Left renal cortex interstitium (tissue), 4 donors: ENCODE measurements at regions not wholly inside any gene's neighbourhood (a gene's known extent, or its start where the extent isn't known, plus 50 kb on each side); places are given as distances from the start of the nearest gene placed in this dataset.
A peak's percentile ranks its signal among the peaks of the same experiment; 100 is the strongest.

Source experiments
- DNase-seq, 4 donors: peaks; one replicate each; pipeline ENCODE4 v3.0.0-alpha.2; 2013; ENCODE audit warnings: low read depth in 4 of 4, low spot score in 2 of 4, missing footprints in 1 of 4

GRCh38 chr16:62615526-62615925, 579.3 kb upstream of the CDH8 start:
- no peak for DNase-seq

GRCh38 chr16:62610291-62610690, 574.1 kb upstream of the CDH8 start:
- DNase-seq: no peak

- no peak for DNase-seq
Measured at GRCh38 chr16:62602790-62603189, 566.6 kb upstream of the CDH8 start.

- no peak for DNase-seq
Measured at GRCh38 chr16:62597875-62598274, 561.6 kb upstream of the CDH8 start.

- DNase-seq: no peak
Measured at GRCh38 chr16:62596584-62596983, 560.3 kb upstream of the CDH8 start.

- peak in 1 of 4 donors; percentile 4 for DNase-seq
Measured at GRCh38 chr16:62596125-62596524, 559.9 kb upstream of the CDH8 start.

GRCh38 chr16:62586128-62586862, 550.1 kb upstream of the CDH8 start:
- no peak for DNase-seq

- no peak for DNase-seq
Measured at GRCh38 chr16:62585041-62585545, 548.9 kb upstream of the CDH8 start.

GRCh38 chr16:62583414-62583813, 547.2 kb upstream of the CDH8 start:
- no peak for DNase-seq

GRCh38 chr16:62573466-62573865, 537.2 kb upstream of the CDH8 start:
- DNase-seq: no peak

GRCh38 chr16:62568926-62569325, 532.7 kb upstream of the CDH8 start:
- DNase-seq: no peak

GRCh38 chr16:62565706-62566105, 529.5 kb upstream of the CDH8 start:
- no peak for DNase-seq

- no peak for DNase-seq
Measured at GRCh38 chr16:62564291-62564690, 528.1 kb upstream of the CDH8 start.

GRCh38 chr16:62562121-62562520, 525.9 kb upstream of the CDH8 start:
- no peak for DNase-seq

- DNase-seq: no peak
Measured at GRCh38 chr16:62549875-62550274, 513.6 kb upstream of the CDH8 start.

GRCh38 chr16:62548095-62548494, 511.9 kb upstream of the CDH8 start:
- DNase-seq: no peak

GRCh38 chr16:62546701-62547100, 510.5 kb upstream of the CDH8 start:
- DNase-seq: no peak

GRCh38 chr16:62545039-62545438, 508.8 kb upstream of the CDH8 start:
- no peak for DNase-seq

GRCh38 chr16:62543516-62543915, 507.3 kb upstream of the CDH8 start:
- no peak for DNase-seq

GRCh38 chr16:62539657-62540056, 503.4 kb upstream of the CDH8 start:
- DNase-seq: no peak

GRCh38 chr16:62530426-62530825, 494.2 kb upstream of the CDH8 start:
- DNase-seq: no peak

- no peak for DNase-seq
Measured at GRCh38 chr16:62516001-62516400, 479.8 kb upstream of the CDH8 start.

GRCh38 chr16:62503073-62503472, 466.8 kb upstream of the CDH8 start:
- DNase-seq: no peak
